Adrenal gland (tissue), 5 donors: ENCODE measurements at regions not wholly inside any gene's neighbourhood (a gene's known extent, or its start where the extent isn't known, plus 50 kb on each side); places are given as distances from the start of the nearest gene placed in this dataset.

Source experiments
- CTCF ChIP-seq, 6 experiments: fragments of 450-650 bp in 4 of 6; fragments of 200-600 bp in 2 of 6; sonication (generic) in 1 of 6; IDR thresholded peaks; 1 replicate in 5 of 6; 2 replicates in 1 of 6; pipeline versions ENCODE4 v1.5.1 to v1.8.0; 2016 to 2021; ENCODE audit warnings: antibody characterized with exemption in 6 of 6, mild to moderate bottlenecking in 2 of 6, moderate library complexity in 1 of 6
- POLR2A ChIP-seq, 2 donors: fragments of 450-650 bp; IDR thresholded peaks; one replicate each; pipeline ENCODE4 v1.6.1; 2017; ENCODE audit warnings: antibody characterized with exemption in 2 of 2, mild to moderate bottlenecking in 2 of 2, moderate library complexity in 1 of 2
- donor health status: DM: no; HTN: no; CAD: no.

DNA sequence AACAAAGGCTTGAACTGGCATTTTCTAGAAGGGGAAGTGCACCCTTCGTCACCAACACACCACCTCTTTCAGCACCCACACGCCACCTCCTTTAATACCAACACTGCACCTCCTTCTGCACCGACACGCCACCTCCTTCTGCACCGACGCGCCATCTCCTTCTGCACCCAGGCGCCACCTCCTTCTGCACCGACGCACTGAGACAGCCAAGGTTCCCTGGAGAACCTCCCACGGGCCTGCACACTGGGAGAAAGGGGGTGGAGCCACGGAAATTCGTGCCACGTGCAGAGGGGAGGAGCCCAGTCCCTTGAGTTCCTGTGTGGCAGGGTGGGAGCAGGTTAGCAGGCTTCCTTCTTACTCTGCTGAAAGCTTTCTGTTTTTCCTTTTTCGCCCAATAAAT lies 327.9 kb upstream of the C1orf174 start:
- TF ChIP-seq POLR2A (IDR thresholded peaks at IDR 0.05) (no peak), CTCF (IDR thresholded peaks at IDR 0.05) (no peak)
